Large intestine (tissue), 3 donors: ENCODE measurements at regions not wholly inside any gene's neighbourhood (a gene's known extent, or its start where the extent isn't known, plus 50 kb on each side); places are given as distances from the start of the nearest gene placed in this dataset.

Source experiments
- DNase-seq, 2 donors: peaks; one replicate each; pipeline versions ENCODE4 v3.0.0 to v3.0.0-alpha.2; 2013
- H3K27ac ChIP-seq: one replicate; pipeline ENCODE4 v1.5.1; 2013; ENCODE audit warnings: low read length
- H3K27me3 ChIP-seq: 2 replicates; pipeline ENCODE4 v1.6.1; 2013; ENCODE audit warnings: low read length; ENCODE audit not compliant: control insufficient read depth, insufficient read depth
- H3K36me3 ChIP-seq: 2 replicates; pipeline ENCODE4 v1.6.1; 2013; ENCODE audit warnings: low read length; ENCODE audit not compliant: control insufficient read depth, insufficient read depth
- H3K4me1 ChIP-seq: one replicate; pipeline ENCODE4 v1.6.1; 2013; ENCODE audit warnings: low read length; ENCODE audit not compliant: control insufficient read depth, insufficient read depth
- H3K4me3 ChIP-seq: one replicate; pipeline ENCODE4 v1.5.1; 2013; ENCODE audit warnings: low read length
- H3K9me3 ChIP-seq: one replicate; pipeline ENCODE4 v1.6.1; 2013; ENCODE audit warnings: mild to moderate bottlenecking, low read depth, low read length, moderate library complexity; ENCODE audit not compliant: control insufficient read depth
- WGBS: methylation state at CpG from one replicate; pipeline ENCODE4 v1.1.5; 2013; ENCODE audit warnings: low lambda C conversion rate; ENCODE audit not compliant: insufficient coverage; 5-methylcytosine and 5-hydroxymethylcytosine counted together

- 76% methylated on average over 2 of the region's 8 CpGs for WGBS
- DNase-seq: no peak
- Histone ChIP-seq H3K27ac (no peak overlapping the region), H3K4me3 (no peak overlapping the region), H3K4me1 (no peaks in the 10 kb centered on the region), H3K9me3 (no peaks in the 10 kb centered on the region), H3K27me3 (no peaks in the 10 kb centered on the region), H3K36me3 (no peaks in the 10 kb centered on the region)
Measured at GRCh38 chr17:15090533-15090932, 174.6 kb downstream of the PMP22 start.

- Histone ChIP-seq H3K9me3 (no peaks in the 10 kb centered on the region), H3K27ac (no peak overlapping the region), H3K4me1 (no peaks in the 10 kb centered on the region), H3K27me3 (no peaks in the 10 kb centered on the region), H3K4me3 (no peak overlapping the region), H3K36me3 (no peaks in the 10 kb centered on the region)
- no CpG with 5 or more reads among the region's 3 CpGs for WGBS
- DNase-seq: no peak
Measured at GRCh38 chr17:15087946-15088345, 177.2 kb downstream of the PMP22 start.

GRCh38 chr17:15086776-15087295 lies 178.3 kb downstream of the PMP22 start:
- no peak overlapping the region for H3K4me3 ChIP-seq
- no peak overlapping the region for H3K27ac ChIP-seq
- WGBS: 90% methylated on average over 4 of the region's 11 CpGs
- no peaks in the 10 kb centered on the region for H3K27me3 ChIP-seq
- H3K9me3 ChIP-seq: no peaks in the 10 kb centered on the region
- no peak for DNase-seq
- H3K4me1 ChIP-seq: no peaks in the 10 kb centered on the region
- H3K36me3 ChIP-seq: no peaks in the 10 kb centered on the region

- WGBS: no CpG with 5 or more reads among the region's 6 CpGs
Measured at GRCh38 chr17:15085890-15086677, 179.0 kb downstream of the PMP22 start.

GRCh38 chr17:15083225-15083624 lies 181.9 kb downstream of the PMP22 start:
- WGBS: no CpG with 5 or more reads among the region's 5 CpGs
- Histone ChIP-seq H3K36me3 (no peaks in the 10 kb centered on the region), H3K27ac (no peak overlapping the region), H3K4me1 (no peaks in the 10 kb centered on the region), H3K9me3 (no peaks in the 10 kb centered on the region), H3K4me3 (no peak overlapping the region), H3K27me3 (no peaks in the 10 kb centered on the region)
- DNase-seq: no peak

More at GRCh38 chr17:15085890-15086677, 179.0 kb downstream of the PMP22 start:
- H3K27me3 ChIP-seq: no peaks in the 10 kb centered on the region
- no peak overlapping the region for H3K27ac ChIP-seq
- no peaks in the 10 kb centered on the region for H3K36me3 ChIP-seq
- H3K4me3 ChIP-seq: no peak overlapping the region
- H3K4me1 ChIP-seq: no peaks in the 10 kb centered on the region
- DNase-seq: no peak
- H3K9me3 ChIP-seq: no peaks in the 10 kb centered on the region

- Histone ChIP-seq H3K4me1 (no peaks in the 10 kb centered on the region), H3K4me3 (no peak overlapping the region), H3K27ac (no peak overlapping the region), H3K9me3 (no peaks in the 10 kb centered on the region), H3K27me3 (no peaks in the 10 kb centered on the region), H3K36me3 (no peaks in the 10 kb centered on the region)
- WGBS: no CpG with 5 or more reads among the region's 3 CpGs
- DNase-seq: no peak
Measured at GRCh38 chr17:15081008-15081407, 184.1 kb downstream of the PMP22 start.

GRCh38 chr17:15078570-15078969 lies 186.6 kb downstream of the PMP22 start:
- H3K36me3 ChIP-seq: no peaks in the 10 kb centered on the region
- no peak overlapping the region for H3K27ac ChIP-seq
- H3K4me1 ChIP-seq: no peaks in the 10 kb centered on the region
- no peaks in the 10 kb centered on the region for H3K9me3 ChIP-seq
- no peak overlapping the region for H3K4me3 ChIP-seq
- no peaks in the 10 kb centered on the region for H3K27me3 ChIP-seq
- WGBS: 79% methylated on average over 3 of the region's 5 CpGs
- DNase-seq: no peak

- Histone ChIP-seq H3K4me1 (no peaks in the 10 kb centered on the region), H3K4me3 (no peak overlapping the region), H3K27me3 (no peaks in the 10 kb centered on the region), H3K27ac (no peak overlapping the region), H3K9me3 (no peaks in the 10 kb centered on the region), H3K36me3 (no peaks in the 10 kb centered on the region)
- DNase-seq: no peak
- WGBS: no CpG with 5 or more reads among the region's 6 CpGs
Measured at GRCh38 chr17:15076991-15077663, 188.0 kb downstream of the PMP22 start.

GRCh38 chr17:15051933-15052332 lies 213.2 kb downstream of the PMP22 start:
- Histone ChIP-seq H3K4me3 (no peak overlapping the region), H3K4me1 (no peaks in the 10 kb centered on the region), H3K27ac (no peak overlapping the region), H3K9me3 (no peaks in the 10 kb centered on the region), H3K36me3 (no peaks in the 10 kb centered on the region), H3K27me3 (peaks cover 3% of the 10 kb centered on the region)
- no peak for DNase-seq
- no CpG with 5 or more reads among the region's 4 CpGs for WGBS

- Histone ChIP-seq H3K27ac (no peak overlapping the region), H3K9me3 (no peaks in the 10 kb centered on the region), H3K36me3 (no peaks in the 10 kb centered on the region), H3K27me3 (peaks cover 3% of the 10 kb centered on the region), H3K4me1 (no peaks in the 10 kb centered on the region), H3K4me3 (no peak overlapping the region)
- no peak for DNase-seq
- no CpG with 5 or more reads among the region's 5 CpGs for WGBS
Measured at GRCh38 chr17:15049795-15050160, 215.3 kb downstream of the PMP22 start.
